Tibial nerve (tissue), 4 donors: ENCODE measurements at regions not wholly inside any gene's neighbourhood (a gene's known extent, or its start where the extent isn't known, plus 50 kb on each side); places are given as distances from the start of the nearest gene placed in this dataset.

Experiments
- CTCF ChIP-seq, 5 experiments: fragments of 200-600 bp in 3 of 5; fragments of 450-650 bp in 2 of 5; sonication (generic) in 3 of 5; IDR thresholded peaks; one replicate each; pipeline ENCODE4 v1.5.1; 2016 to 2019; ENCODE audit warnings: antibody characterized with exemption in 5 of 5, mild to moderate bottlenecking in 3 of 5, moderate library complexity in 2 of 5
- EP300 ChIP-seq, 2 donors: sonication (generic); formaldehyde crosslinking; IDR thresholded peaks; one replicate each; pipeline ENCODE4 v1.6.1; 2017; ENCODE audit warnings: antibody characterized with exemption in 2 of 2, mild to moderate bottlenecking in 1 of 2
- POLR2A ChIP-seq, 2 donors: fragments of 450-650 bp; IDR thresholded peaks; one replicate each; pipeline ENCODE4 v1.6.1; 2017; ENCODE audit warnings: antibody characterized with exemption in 2 of 2, mild to moderate bottlenecking in 2 of 2, moderate library complexity in 2 of 2

GRCh38 chr5:29040404-29040803 is 2002.0 kb upstream of the CDH9 start:
- TF ChIP-seq POLR2A (IDR thresholded peaks at IDR 0.05) = no peak
- TF ChIP-seq CTCF (IDR thresholded peaks at IDR 0.05) = no peak
- TF ChIP-seq EP300 (IDR thresholded peaks at IDR 0.05) = no peak
